ENCODE measurements at regions not wholly inside any gene's neighbourhood (a gene's known extent, or its start where the extent isn't known, plus 50 kb on each side); places are given as distances from the start of the nearest gene placed in this dataset.
"Not testable (repeated sequence)": the region's sequence is repeated elsewhere in the genome, so short reads cannot be mapped to it uniquely, and the experiment has no call there.

DNA sequence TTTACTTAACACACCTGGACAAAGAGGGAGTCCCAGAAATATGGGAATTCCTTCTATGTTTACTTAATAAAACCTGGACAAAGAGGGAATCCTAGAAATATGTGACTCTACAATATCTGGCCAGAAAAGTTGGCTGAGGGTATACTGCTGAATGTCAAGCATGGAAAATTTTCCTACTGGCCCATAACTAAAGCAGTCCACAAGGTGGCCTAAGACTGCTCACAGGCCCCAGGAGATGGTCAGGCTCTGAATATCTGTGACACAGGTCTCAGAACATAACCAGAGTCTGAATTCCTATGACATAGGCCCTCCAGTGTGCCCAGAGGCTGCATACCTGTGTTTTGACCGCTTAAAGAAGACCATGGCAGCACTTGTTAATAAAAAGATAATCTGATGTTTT is 578.2 kb upstream of the NRSN1 start:
- no peak for TF ChIP-seq CTCF (IDR thresholded peaks at IDR 0.05; ENCODE audit: insufficient read depth, low read length, missing control alignments)
- DNase-seq (ENCODE audit: low read depth, low spot score): no peak
- POLR2A ChIA-PET: no interaction called here
- H3K4me3 ChIP-seq (ENCODE audit: low read depth, low read length): no peak overlapping the region
- CTCF ChIA-PET: no interaction called here

GRCh38 chr6:23554953-23555352 is 571.1 kb upstream of the NRSN1 start:
- CTCF ChIA-PET; POLR2A ChIA-PET; DNase-seq (ENCODE audit: low read depth, low spot score); H3K4me3 ChIP-seq (ENCODE audit: low read depth, low read length): not testable (repeated sequence)

DNA sequence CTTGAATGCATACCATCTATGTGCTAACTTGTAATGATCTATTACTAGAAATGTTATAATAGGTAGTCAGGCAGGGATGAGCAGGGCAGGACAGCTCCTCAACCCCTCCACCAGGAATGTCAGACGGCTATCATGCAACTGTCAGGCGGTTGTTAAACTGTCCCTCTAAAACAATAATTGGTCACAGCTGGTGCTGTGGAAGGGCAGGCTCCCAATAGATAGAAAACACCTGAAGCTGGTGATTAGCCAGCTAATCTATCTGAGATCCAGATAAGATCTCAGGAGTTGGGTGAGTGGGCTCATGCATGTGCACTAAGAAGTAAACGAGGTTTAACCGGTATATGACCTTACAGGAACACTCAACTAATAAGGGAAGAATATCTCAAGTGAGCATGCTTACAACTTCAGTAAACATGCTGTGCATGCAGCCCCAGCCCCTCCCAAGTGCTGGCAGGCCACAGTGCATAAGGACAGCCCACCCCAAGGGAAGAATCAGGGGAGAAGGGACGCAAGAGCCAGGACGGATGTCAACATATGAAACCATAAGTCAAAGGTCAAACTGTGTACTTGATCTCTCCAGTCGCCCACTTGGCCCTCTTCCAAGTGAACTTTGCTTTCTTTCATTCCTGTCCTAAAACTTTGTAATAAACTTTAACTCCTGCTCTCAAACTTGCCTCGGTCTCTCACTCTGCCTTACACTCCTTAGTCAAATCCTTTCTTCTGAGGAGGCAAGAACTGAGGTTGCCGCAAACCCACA is 566.2 kb upstream of the NRSN1 start:
- DNase-seq (ENCODE audit: low read depth, low spot score): no peak
- ChIA-PET CTCF (no interaction called here), POLR2A (no interaction called here)
- H3K4me3 ChIP-seq (ENCODE audit: low read depth, low read length): no peak overlapping the region
- no peak for TF ChIP-seq CTCF (IDR thresholded peaks at IDR 0.05; ENCODE audit: insufficient read depth, low read length, missing control alignments)

DNA sequence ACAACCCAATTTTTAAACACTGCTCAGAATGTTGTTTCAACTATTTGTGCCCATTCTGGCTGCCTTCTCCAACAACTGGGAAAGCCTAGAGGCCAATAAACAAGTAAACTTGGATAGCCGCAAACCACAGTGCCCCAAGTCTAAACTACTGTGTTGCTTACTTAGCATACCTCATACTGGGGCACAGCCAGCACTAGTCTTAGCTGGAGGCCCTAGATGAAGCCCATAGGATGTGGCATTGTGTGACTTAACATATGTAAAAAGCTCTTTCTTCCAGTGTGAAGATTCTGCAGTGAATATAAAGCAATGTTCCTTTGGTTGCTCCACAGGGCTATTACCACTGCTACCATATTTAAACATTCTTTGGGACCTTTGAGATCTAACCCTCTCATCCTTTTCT is 564.3 kb upstream of the NRSN1 start:
- CTCF ChIA-PET: no interaction called here
- POLR2A ChIA-PET: no interaction called here
- no peak for TF ChIP-seq CTCF (IDR thresholded peaks at IDR 0.05; ENCODE audit: insufficient read depth, low read length, missing control alignments)
- DNase-seq (ENCODE audit: low read depth, low spot score): no peak
- H3K4me3 ChIP-seq (ENCODE audit: low read depth, low read length): no peak overlapping the region

DNA sequence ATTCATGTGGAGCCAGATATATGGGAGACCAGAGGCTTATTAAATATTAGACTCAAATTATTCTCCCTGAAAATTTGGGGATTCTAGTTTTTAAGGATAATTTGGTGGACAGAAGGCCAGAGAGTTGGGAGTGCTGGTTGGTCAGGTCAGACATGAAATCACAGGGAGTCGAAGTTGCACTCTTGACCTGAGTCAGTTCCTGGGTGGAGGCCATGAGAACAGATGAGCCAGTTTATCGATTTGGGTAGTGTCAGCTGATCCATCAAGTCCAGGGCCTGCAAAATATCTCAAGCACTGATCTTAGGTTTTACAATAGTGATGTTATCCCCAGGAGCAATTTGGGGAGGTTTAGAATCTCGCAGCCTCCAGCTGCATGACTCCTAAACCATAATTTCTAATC is 563.5 kb upstream of the NRSN1 start:
- ChIA-PET POLR2A (no interaction called here), CTCF (no interaction called here)
- no peak for TF ChIP-seq CTCF (IDR thresholded peaks at IDR 0.05; ENCODE audit: insufficient read depth, low read length, missing control alignments)
- DNase-seq (ENCODE audit: low read depth, low spot score): no peak
- no peak overlapping the region for H3K4me3 ChIP-seq (ENCODE audit: low read depth, low read length)

- no peak for TF ChIP-seq CTCF (IDR thresholded peaks at IDR 0.05; ENCODE audit: insufficient read depth, low read length, missing control alignments)
Measured at GRCh38 chr6:23563323-23563722, 562.7 kb upstream of the NRSN1 start.

GRCh38 chr6:23566418-23566817 is 559.6 kb upstream of the NRSN1 start:
- POLR2A ChIA-PET: no interaction called here
- DNase-seq (ENCODE audit: low read depth, low spot score): no peak
- H3K4me3 ChIP-seq (ENCODE audit: low read depth, low read length): no peak overlapping the region
- TF ChIP-seq CTCF (IDR thresholded peaks at IDR 0.05; ENCODE audit: insufficient read depth, low read length, missing control alignments): no peak
- CTCF ChIA-PET: no interaction called here

More at GRCh38 chr6:23563323-23563722, 562.7 kb upstream of the NRSN1 start:
- ChIA-PET CTCF (no interaction called here), POLR2A (no interaction called here)
- no peak for DNase-seq (ENCODE audit: low read depth, low spot score)
- no peak overlapping the region for H3K4me3 ChIP-seq (ENCODE audit: low read depth, low read length)
